Kidney (tissue), 13 donors: ENCODE measurements at regions not wholly inside any gene's neighbourhood (a gene's known extent, or its start where the extent isn't known, plus 50 kb on each side); places are given as distances from the start of the nearest gene placed in this dataset.

ENCODE experiments used
- DNase-seq, 5 donors: peaks; one replicate each; pipeline ENCODE4 v3.0.0-alpha.2; 2013 to 2020
- FAIRE-seq: peaks from 2 replicates; lab custom pipeline; 2012; peaks lifted over from hg19 to GRCh38; lab: Jason Lieb, UNC
- H3K27ac ChIP-seq, 2 donors: one replicate each; pipeline ENCODE4 v1.7.0; 2013; ENCODE audit warnings: low read depth in 2 of 2, low read length in 2 of 2, inconsistent platforms in 1 of 2
- H3K27me3 ChIP-seq: one replicate; pipeline ENCODE4 v1.7.1; 2013; ENCODE audit warnings: low read length, inconsistent platforms; ENCODE audit not compliant: control insufficient read depth, insufficient read depth
- H3K36me3 ChIP-seq, 3 donors: one replicate each; pipeline versions ENCODE4 v1.7.0 to v1.7.1; 2013; ENCODE audit warnings: low read length in 3 of 3, control low read depth in 1 of 3, inconsistent platforms in 1 of 3; ENCODE audit not compliant: insufficient read depth in 3 of 3, control insufficient read depth in 2 of 3
- H3K4me1 ChIP-seq, 3 donors: one replicate each; pipeline versions ENCODE4 v1.7.0 to v1.7.1; 2013; ENCODE audit warnings: low read length in 3 of 3, inconsistent platforms in 1 of 3, low read depth in 1 of 3; ENCODE audit not compliant: control insufficient read depth in 2 of 3, insufficient read depth in 2 of 3
- H3K4me3 ChIP-seq, 3 donors: one replicate each; pipeline versions ENCODE4 v1.7.0 to v1.8.1; 2013; ENCODE audit warnings: low read length in 3 of 3, control low read depth in 1 of 3, inconsistent platforms in 1 of 3
- H3K9ac ChIP-seq, 3 donors: one replicate each; pipeline versions ENCODE4 v1.7.0 to v1.7.1; 2013; ENCODE audit warnings: low read length in 3 of 3, control low read depth in 1 of 3, inconsistent platforms in 1 of 3
- H3K9me3 ChIP-seq, 3 donors: one replicate each; pipeline versions ENCODE4 v1.7.0 to v1.7.1; 2013; ENCODE audit warnings: low read length in 3 of 3, control low read depth in 1 of 3, inconsistent platforms in 1 of 3; ENCODE audit not compliant: control insufficient read depth in 2 of 3, insufficient read depth in 1 of 3
- intact Hi-C: fragments of 100-400 bp; cut with DNase I; formaldehyde crosslinking; loops from one replicate; pipeline ENCODE4 v1.11.1; 2022
- TF ChIP-seq, protein P1 (sequence below): IDR thresholded peaks from 3 replicates; pipeline ENCODE4 v1.5.1; 2012; ENCODE audit warnings: mild to moderate bottlenecking, moderate library complexity, borderline replicate concordance; ENCODE audit not compliant: insufficient read depth; ENCODE audit errors: extremely low read depth
- donor health status: control.
- donor health status: control.
- donor health status: control.
- donor health status: control.
- donor health status: control.
- donor health status: DM: yes; HTN: yes; CAD: no.
- donor health status: Normal renal cell carcinoma (clear cell type).

- intact Hi-C loops = no loop called here
- H3K27me3 ChIP-seq = no peaks in the 10 kb centered on the region
- H3K9ac ChIP-seq = no peak overlapping the region
- H3K9me3 ChIP-seq = no peaks in the 10 kb centered on the region
- DNase-seq (no peak), FAIRE-seq (no peak)
- H3K4me1 ChIP-seq = no peaks in the 10 kb centered on the region
- H3K36me3 ChIP-seq = no peaks in the 10 kb centered on the region
- H3K4me3 ChIP-seq = no peak overlapping the region
- TF ChIP-seq, protein P1, sequence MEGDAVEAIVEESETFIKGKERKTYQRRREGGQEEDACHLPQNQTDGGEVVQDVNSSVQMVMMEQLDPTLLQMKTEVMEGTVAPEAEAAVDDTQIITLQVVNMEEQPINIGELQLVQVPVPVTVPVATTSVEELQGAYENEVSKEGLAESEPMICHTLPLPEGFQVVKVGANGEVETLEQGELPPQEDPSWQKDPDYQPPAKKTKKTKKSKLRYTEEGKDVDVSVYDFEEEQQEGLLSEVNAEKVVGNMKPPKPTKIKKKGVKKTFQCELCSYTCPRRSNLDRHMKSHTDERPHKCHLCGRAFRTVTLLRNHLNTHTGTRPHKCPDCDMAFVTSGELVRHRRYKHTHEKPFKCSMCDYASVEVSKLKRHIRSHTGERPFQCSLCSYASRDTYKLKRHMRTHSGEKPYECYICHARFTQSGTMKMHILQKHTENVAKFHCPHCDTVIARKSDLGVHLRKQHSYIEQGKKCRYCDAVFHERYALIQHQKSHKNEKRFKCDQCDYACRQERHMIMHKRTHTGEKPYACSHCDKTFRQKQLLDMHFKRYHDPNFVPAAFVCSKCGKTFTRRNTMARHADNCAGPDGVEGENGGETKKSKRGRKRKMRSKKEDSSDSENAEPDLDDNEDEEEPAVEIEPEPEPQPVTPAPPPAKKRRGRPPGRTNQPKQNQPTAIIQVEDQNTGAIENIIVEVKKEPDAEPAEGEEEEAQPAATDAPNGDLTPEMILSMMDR = no peak
- H3K27ac ChIP-seq = no peak overlapping the region
Observed at GRCh38 chrY:8622856-8623255, 714.4 kb upstream of the TSPY4 start.

GRCh38 chrY:8629636-8630035 lies 707.6 kb upstream of the TSPY4 start:
- H3K4me1 ChIP-seq = no peaks in the 10 kb centered on the region
- H3K9ac ChIP-seq = no peak overlapping the region
- FAIRE-seq (no peak), DNase-seq (no peak)
- no peaks in the 10 kb centered on the region for H3K36me3 ChIP-seq
- no peak overlapping the region for H3K4me3 ChIP-seq
- H3K27ac ChIP-seq = no peak overlapping the region
- TF ChIP-seq, protein P1 = no peak
- H3K9me3 ChIP-seq = no peaks in the 10 kb centered on the region
- intact Hi-C loops = no loop called here
- H3K27me3 ChIP-seq = no peaks in the 10 kb centered on the region

DNA sequence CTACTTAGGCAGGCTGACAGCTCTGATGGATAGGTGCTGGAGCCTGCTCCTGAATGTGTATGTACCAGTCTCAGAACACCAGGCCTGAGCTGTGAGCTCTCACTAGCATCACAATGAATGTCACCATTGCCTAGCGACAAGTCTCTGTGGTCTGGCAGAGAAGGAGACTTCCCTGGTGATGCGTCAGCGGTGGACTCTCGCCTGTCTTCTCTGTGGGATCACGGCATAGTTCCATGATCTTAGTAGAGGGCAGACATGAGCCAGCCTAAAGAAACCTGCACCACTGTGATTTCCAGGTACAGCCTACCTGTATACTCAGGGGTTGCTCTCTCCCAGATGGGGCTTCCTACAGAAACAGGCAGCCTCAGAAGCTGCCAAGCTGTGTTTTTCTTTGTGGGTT lies 699.2 kb upstream of the TSPY4 start:
- Histone ChIP-seq H3K36me3 (no peaks in the 10 kb centered on the region), H3K4me1 (no peaks in the 10 kb centered on the region), H3K9me3 (no peaks in the 10 kb centered on the region), H3K27ac (no peak overlapping the region), H3K9ac (no peak overlapping the region), H3K27me3 (no peaks in the 10 kb centered on the region), H3K4me3 (no peak overlapping the region)
- no peak for FAIRE-seq
- intact Hi-C loops = no loop called here
- no peak for DNase-seq
- TF ChIP-seq, protein P1 = no peak

- no peaks in the 10 kb centered on the region for H3K4me1 ChIP-seq
- TF ChIP-seq, protein P1 = no peak
Observed at GRCh38 chrY:8644926-8645325, 692.3 kb upstream of the TSPY4 start.

More at GRCh38 chrY:8644926-8645325, 692.3 kb upstream of the TSPY4 start:
- Histone ChIP-seq H3K36me3 (no peaks in the 10 kb centered on the region), H3K9ac (no peak overlapping the region), H3K9me3 (no peaks in the 10 kb centered on the region), H3K4me3 (no peak overlapping the region), H3K27me3 (no peaks in the 10 kb centered on the region), H3K27ac (no peak overlapping the region)
- intact Hi-C loops = no loop called here
- FAIRE-seq = no peak
- no peak for DNase-seq
